ENCODE measurements at regions not wholly inside any gene's neighbourhood (a gene's known extent, or its start where the extent isn't known, plus 50 kb on each side); places are given as distances from the start of the nearest gene placed in this dataset.

DNA sequence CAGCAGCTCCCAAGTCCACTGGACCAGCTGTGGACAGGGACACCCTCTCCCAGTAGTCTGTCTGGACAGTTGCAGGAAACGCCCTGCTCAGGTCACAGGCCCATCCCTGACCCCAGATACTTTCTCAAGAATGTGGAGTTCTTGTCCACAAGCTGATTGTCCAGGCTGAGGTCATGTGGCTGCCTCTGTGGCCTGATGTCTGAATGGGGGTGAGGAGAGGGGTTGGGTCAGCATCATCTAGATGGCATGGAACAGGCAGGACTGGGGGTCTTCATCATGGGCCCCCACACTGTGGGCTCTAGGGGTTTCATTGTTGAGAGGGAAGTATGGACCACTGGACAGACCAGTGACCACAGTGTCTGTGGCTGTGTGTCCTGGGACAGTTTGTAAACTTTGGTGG, 1015.0 kb downstream of the TBC1D22A start:
- no peaks in the 10 kb centered on the region for H3K36me3 ChIP-seq (ENCODE audit: insufficient read depth, low read length)
- H3K9ac ChIP-seq (ENCODE audit: insufficient read length) = no peak overlapping the region

DNA sequence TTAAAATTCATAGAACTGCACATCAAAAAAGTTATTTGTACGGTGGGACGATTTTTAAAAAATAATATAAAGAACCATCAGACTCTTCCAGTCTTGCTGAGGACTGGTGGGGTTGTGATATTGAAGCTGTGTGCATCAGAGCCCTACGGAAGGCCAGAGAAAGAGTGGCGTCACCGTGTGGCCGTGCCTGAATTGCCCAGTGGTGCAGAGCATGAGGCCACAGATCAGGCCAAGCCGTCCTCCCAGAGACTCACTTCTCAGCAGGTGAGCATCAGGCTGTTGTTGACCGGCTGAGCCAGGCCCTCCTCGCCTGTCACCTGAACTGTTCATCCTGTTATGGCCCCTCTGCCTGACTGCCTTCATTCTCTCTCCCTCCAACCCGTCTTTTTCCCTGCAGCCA, 1013.9 kb downstream of the TBC1D22A start:
- no peak for DNase-seq (ENCODE audit: low read depth, low spot score)
- Histone ChIP-seq H3K9me3 (ENCODE audit: low read depth, low read length) (no peaks in the 10 kb centered on the region), H3K4me3 (no peak overlapping the region), H3K27ac (no peak overlapping the region), H3K36me3 (ENCODE audit: insufficient read depth, low read length) (no peaks in the 10 kb centered on the region), H3K9ac (ENCODE audit: insufficient read length) (no peak overlapping the region)
- no peak for TF ChIP-seq EZH2 (IDR thresholded peaks at IDR 0.05)
- TF ChIP-seq FOXP2 (optimal IDR thresholded peaks at IDR 0.05; ENCODE audit: control extremely low read depth, extremely low read length, insufficient read depth) = no peak
- no peak for TF ChIP-seq POLR2AphosphoS5 (IDR thresholded peaks at IDR 0.05; ENCODE audit: borderline replicate concordance, low read depth, low read length)

More for the DNA sequence above, 1015.0 kb downstream of the TBC1D22A start:
- DNase-seq (ENCODE audit: low read depth, low spot score) = no peak
- Histone ChIP-seq H3K4me3 (no peak overlapping the region), H3K9me3 (ENCODE audit: low read depth, low read length) (no peaks in the 10 kb centered on the region), H3K27ac (no peak overlapping the region)
- no peak for TF ChIP-seq POLR2AphosphoS5 (IDR thresholded peaks at IDR 0.05; ENCODE audit: borderline replicate concordance, low read depth, low read length)
- TF ChIP-seq FOXP2 (optimal IDR thresholded peaks at IDR 0.05; ENCODE audit: control extremely low read depth, extremely low read length, insufficient read depth) = no peak
- no peak for TF ChIP-seq EZH2 (IDR thresholded peaks at IDR 0.05)

DNA sequence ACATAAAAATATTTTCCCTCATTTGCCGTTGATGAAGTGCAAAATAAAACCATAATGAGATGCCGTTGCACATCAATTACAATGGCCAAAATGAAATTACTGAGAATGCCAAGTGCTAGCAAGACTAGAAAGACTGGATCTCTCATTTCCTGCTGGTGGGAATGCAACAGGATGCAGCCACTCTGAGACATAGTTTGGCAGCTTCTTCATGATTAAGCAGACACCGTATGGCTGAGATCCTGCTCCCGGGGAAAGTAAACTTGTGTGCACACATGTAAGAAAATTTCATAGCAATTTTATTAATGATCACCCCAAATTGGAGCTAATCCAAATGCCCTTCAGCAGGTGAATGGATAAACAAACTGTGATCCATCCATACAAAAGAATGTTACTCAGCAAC, 1013.2 kb downstream of the TBC1D22A start:
- TF ChIP-seq POLR2AphosphoS5 (IDR thresholded peaks at IDR 0.05; ENCODE audit: borderline replicate concordance, low read depth, low read length) (no peak), FOXP2 (optimal IDR thresholded peaks at IDR 0.05; ENCODE audit: control extremely low read depth, extremely low read length, insufficient read depth) (no peak)
- H3K36me3 ChIP-seq (ENCODE audit: insufficient read depth, low read length) = no peaks in the 10 kb centered on the region
- no peak overlapping the region for H3K9ac ChIP-seq (ENCODE audit: insufficient read length)
- H3K4me3 ChIP-seq = no peak overlapping the region
- H3K9me3 ChIP-seq (ENCODE audit: low read depth, low read length) = no peaks in the 10 kb centered on the region
- no peak for DNase-seq (ENCODE audit: low read depth, low spot score)
- H3K27ac ChIP-seq = no peak overlapping the region

DNA sequence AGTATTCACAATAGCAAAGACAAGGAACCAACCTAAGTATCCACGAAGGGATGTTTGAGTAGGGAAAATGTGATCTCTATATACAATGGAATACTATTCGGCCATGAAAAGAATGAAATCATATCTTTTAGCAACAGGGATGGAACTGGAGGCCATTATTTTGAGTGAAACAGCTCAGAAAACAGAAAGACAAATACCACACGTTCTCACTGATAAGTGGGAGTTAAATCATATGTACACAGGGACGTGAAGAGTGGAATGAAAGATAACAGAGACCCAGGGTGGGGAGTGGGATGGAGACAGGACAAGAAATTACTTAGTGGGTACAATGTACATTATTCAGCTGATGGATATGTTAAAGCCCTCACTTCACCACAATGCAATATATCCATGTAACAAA, 1012.7 kb downstream of the TBC1D22A start:
- no peaks in the 10 kb centered on the region for H3K36me3 ChIP-seq (ENCODE audit: insufficient read depth, low read length)
- no peak overlapping the region for H3K4me3 ChIP-seq
- no peak for DNase-seq (ENCODE audit: low read depth, low spot score)
- no peak overlapping the region for H3K27ac ChIP-seq
- no peaks in the 10 kb centered on the region for H3K9me3 ChIP-seq (ENCODE audit: low read depth, low read length)
- TF ChIP-seq EZH2 (IDR thresholded peaks at IDR 0.05) = no peak
- no peak for TF ChIP-seq FOXP2 (optimal IDR thresholded peaks at IDR 0.05; ENCODE audit: control extremely low read depth, extremely low read length, insufficient read depth)
- TF ChIP-seq POLR2AphosphoS5 (IDR thresholded peaks at IDR 0.05; ENCODE audit: borderline replicate concordance, low read depth, low read length) = no peak
- no peak overlapping the region for H3K9ac ChIP-seq (ENCODE audit: insufficient read length)

DNA sequence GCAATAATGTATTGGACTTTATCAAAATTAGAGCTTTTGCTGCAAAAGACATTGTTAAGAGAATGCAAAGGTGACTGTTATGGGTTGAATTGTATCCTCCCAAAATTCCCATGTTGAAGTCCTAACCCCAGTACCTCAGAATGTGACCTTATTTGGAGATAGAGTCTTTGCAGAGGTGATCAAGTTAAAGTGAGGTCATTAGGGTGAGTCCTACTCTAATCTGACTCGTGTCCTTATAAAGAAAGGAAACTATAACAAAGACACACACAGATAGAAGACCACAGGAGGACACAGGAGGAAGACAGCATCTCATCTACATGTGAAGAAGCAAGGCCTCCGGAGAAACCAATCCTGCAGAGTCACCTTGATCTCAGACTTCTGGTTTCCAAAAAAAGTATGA, 1011.2 kb downstream of the TBC1D22A start:
- Histone ChIP-seq H3K9me3 (ENCODE audit: low read depth, low read length) (no peaks in the 10 kb centered on the region), H3K36me3 (ENCODE audit: insufficient read depth, low read length) (no peaks in the 10 kb centered on the region), H3K4me3 (no peak overlapping the region), H3K9ac (ENCODE audit: insufficient read length) (no peak overlapping the region), H3K27ac (no peak overlapping the region)
- no peak for DNase-seq (ENCODE audit: low read depth, low spot score)
- TF ChIP-seq FOXP2 (optimal IDR thresholded peaks at IDR 0.05; ENCODE audit: control extremely low read depth, extremely low read length, insufficient read depth) (no peak), POLR2AphosphoS5 (IDR thresholded peaks at IDR 0.05; ENCODE audit: borderline replicate concordance, low read depth, low read length) (no peak), EZH2 (IDR thresholded peaks at IDR 0.05) (no peak)

DNA sequence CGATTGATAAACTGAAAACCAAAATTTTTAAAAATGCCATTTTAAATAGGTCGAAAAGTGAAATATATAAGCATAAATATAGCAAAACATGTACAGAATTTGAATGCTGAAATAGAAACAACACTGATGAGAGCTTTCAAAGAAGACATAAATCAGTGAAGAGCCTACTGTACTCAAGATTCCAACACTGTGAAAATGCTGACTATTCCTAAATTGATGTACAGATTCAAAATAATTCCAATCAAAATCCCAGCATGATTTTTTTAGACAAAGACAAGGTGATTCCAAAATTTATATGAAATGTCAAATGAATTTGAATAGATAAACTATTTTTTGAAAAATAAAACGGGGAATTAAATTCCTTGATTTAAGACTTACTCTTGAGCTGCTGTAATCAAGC, 1010.4 kb downstream of the TBC1D22A start:
- TF ChIP-seq EZH2 (IDR thresholded peaks at IDR 0.05) (no peak), POLR2AphosphoS5 (IDR thresholded peaks at IDR 0.05; ENCODE audit: borderline replicate concordance, low read depth, low read length) (no peak), FOXP2 (optimal IDR thresholded peaks at IDR 0.05; ENCODE audit: control extremely low read depth, extremely low read length, insufficient read depth) (no peak)
- no peak overlapping the region for H3K9ac ChIP-seq (ENCODE audit: insufficient read length)
- H3K27ac ChIP-seq = no peak overlapping the region
- DNase-seq (ENCODE audit: low read depth, low spot score) = no peak
- no peak overlapping the region for H3K4me3 ChIP-seq
- H3K9me3 ChIP-seq (ENCODE audit: low read depth, low read length) = no peaks in the 10 kb centered on the region
- H3K36me3 ChIP-seq (ENCODE audit: insufficient read depth, low read length) = no peaks in the 10 kb centered on the region

DNA sequence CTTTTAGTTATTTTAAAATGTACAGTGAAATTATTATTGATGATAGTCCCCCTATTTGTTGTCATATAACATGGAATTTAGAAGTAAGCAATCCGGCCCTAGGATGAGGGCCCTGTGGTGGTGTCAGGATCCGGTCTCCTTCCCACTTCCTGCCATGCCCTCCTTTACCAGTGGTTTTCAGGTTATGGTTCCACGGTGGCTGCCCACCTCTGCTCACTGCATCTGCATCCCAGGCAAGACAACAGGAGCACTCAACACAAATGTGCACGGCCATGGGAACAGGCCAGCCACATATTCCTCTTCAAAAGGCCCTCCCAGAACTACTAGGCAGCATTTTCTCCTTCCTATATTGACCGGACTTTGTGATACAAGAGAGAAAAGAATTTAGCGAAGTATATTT, 1007.2 kb downstream of the TBC1D22A start:
- DNase-seq (ENCODE audit: low read depth, low spot score) = no peak
- TF ChIP-seq EZH2 (IDR thresholded peaks at IDR 0.05) (no peak), POLR2AphosphoS5 (IDR thresholded peaks at IDR 0.05; ENCODE audit: borderline replicate concordance, low read depth, low read length) (no peak), FOXP2 (optimal IDR thresholded peaks at IDR 0.05; ENCODE audit: control extremely low read depth, extremely low read length, insufficient read depth) (no peak)
- H3K9ac ChIP-seq (ENCODE audit: insufficient read length) = no peak overlapping the region
- H3K9me3 ChIP-seq (ENCODE audit: low read depth, low read length) = no peaks in the 10 kb centered on the region
- H3K4me3 ChIP-seq = no peak overlapping the region
- no peaks in the 10 kb centered on the region for H3K36me3 ChIP-seq (ENCODE audit: insufficient read depth, low read length)
- H3K27ac ChIP-seq = no peak overlapping the region

DNA sequence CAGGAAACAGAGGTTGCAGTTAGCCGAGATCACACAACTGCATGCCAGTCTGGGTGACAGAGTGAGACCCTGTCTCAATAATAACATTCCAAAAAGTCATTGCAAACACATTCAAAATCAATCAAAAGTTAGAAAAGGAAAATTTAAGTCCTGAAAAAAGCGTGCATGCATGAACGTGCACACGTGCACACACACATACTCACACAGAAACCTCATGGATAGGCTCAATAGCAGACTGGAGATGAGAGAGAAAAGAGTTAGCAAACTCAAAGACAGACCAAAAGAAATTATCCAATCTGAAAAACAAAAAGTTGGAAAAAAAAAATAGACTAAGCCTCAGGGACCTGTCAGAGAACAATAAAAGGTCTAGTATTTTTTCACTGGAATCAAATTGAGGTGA, 1005.6 kb downstream of the TBC1D22A start:
- Histone ChIP-seq H3K27ac (no peak overlapping the region), H3K9ac (ENCODE audit: insufficient read length) (no peak overlapping the region), H3K36me3 (ENCODE audit: insufficient read depth, low read length) (no peaks in the 10 kb centered on the region), H3K4me3 (no peak overlapping the region), H3K9me3 (ENCODE audit: low read depth, low read length) (no peaks in the 10 kb centered on the region)
- DNase-seq (ENCODE audit: low read depth, low spot score) = no peak
- no peak for TF ChIP-seq EZH2 (IDR thresholded peaks at IDR 0.05)
- no peak for TF ChIP-seq POLR2AphosphoS5 (IDR thresholded peaks at IDR 0.05; ENCODE audit: borderline replicate concordance, low read depth, low read length)
- TF ChIP-seq FOXP2 (optimal IDR thresholded peaks at IDR 0.05; ENCODE audit: control extremely low read depth, extremely low read length, insufficient read depth) = no peak

DNA sequence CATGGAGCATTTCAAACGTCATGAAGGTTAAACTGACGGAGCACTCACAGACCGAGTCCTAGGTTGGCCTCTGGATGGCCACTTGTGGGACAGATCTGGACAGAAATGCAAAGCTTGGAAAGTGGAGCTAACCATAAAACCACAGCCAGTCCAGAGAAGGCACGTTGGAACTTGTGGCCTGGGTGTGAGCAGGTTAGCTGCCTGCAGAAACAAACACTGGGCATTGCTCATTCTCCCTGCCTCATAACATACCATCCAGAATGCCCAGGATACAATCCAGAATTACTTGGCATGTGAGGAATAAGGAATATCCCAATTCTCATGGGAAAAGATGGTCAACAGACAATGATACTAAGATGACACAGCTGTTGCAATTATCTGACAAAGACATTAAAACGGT, 1005.0 kb downstream of the TBC1D22A start:
- Histone ChIP-seq H3K9me3 (ENCODE audit: low read depth, low read length) (no peaks in the 10 kb centered on the region), H3K4me3 (no peak overlapping the region), H3K27ac (no peak overlapping the region), H3K9ac (ENCODE audit: insufficient read length) (no peak overlapping the region), H3K36me3 (ENCODE audit: insufficient read depth, low read length) (no peaks in the 10 kb centered on the region)
- TF ChIP-seq EZH2 (IDR thresholded peaks at IDR 0.05) (no peak), POLR2AphosphoS5 (IDR thresholded peaks at IDR 0.05; ENCODE audit: borderline replicate concordance, low read depth, low read length) (no peak), FOXP2 (optimal IDR thresholded peaks at IDR 0.05; ENCODE audit: control extremely low read depth, extremely low read length, insufficient read depth) (no peak)
- no peak for DNase-seq (ENCODE audit: low read depth, low spot score)
